ENCODE measurements at regions not wholly inside any gene's neighbourhood (a gene's known extent, or its start where the extent isn't known, plus 50 kb on each side); places are given as distances from the start of the nearest gene placed in this dataset.

DNA sequence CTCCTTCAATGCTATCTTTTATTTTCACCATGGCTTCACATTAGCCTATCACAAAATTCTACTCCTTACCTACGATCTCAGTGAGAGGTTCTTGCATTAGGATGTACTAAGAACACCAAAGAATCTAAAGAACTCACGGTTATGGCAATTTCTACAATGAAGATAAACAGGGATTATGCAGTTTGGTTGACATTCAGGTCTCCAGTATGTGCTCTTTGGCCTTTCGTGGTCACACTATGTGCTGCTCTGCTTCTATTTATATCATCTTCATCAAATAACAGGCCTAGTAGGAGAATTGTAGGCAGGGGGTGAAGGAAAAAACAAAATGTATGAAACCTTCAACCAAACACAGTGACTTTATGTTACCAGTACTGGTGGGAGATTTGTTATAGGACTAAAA, 194.0 kb upstream of the SAMSN1 start:
- TF ChIP-seq, protein P1, sequence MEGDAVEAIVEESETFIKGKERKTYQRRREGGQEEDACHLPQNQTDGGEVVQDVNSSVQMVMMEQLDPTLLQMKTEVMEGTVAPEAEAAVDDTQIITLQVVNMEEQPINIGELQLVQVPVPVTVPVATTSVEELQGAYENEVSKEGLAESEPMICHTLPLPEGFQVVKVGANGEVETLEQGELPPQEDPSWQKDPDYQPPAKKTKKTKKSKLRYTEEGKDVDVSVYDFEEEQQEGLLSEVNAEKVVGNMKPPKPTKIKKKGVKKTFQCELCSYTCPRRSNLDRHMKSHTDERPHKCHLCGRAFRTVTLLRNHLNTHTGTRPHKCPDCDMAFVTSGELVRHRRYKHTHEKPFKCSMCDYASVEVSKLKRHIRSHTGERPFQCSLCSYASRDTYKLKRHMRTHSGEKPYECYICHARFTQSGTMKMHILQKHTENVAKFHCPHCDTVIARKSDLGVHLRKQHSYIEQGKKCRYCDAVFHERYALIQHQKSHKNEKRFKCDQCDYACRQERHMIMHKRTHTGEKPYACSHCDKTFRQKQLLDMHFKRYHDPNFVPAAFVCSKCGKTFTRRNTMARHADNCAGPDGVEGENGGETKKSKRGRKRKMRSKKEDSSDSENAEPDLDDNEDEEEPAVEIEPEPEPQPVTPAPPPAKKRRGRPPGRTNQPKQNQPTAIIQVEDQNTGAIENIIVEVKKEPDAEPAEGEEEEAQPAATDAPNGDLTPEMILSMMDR (IDR thresholded peaks at IDR 0.05; ENCODE audit: low read depth, low read length, poor library complexity, severe bottlenecking): no peak
- TF ChIP-seq EZH2phosphoT487 (IDR thresholded peaks at IDR 0.05; ENCODE audit: borderline replicate concordance, low read length): no peak
